ENCODE measurements at regions not wholly inside any gene's neighbourhood (a gene's known extent, or its start where the extent isn't known, plus 50 kb on each side); places are given as distances from the start of the nearest gene placed in this dataset.

- DNase-seq, result no peak
- intact Hi-C loops (cut with micrococcal nuclease), result loop anchor here (10.0 kb wide), 1 partner anchor 108 kb away; no protein-coding TSS in a partner anchor
- no peak for ATAC-seq
Measured at GRCh38 chr15:52626671-52627369, 52.4 kb downstream of the ATOSA start.

- ATAC-seq (no peak), DNase-seq (no peak)
- intact Hi-C loops (cut with micrococcal nuclease), result loop anchor here (10.0 kb wide), 1 partner anchor 111 kb away; no protein-coding TSS in a partner anchor
Measured at GRCh38 chr15:52624262-52624661, 54.9 kb downstream of the ATOSA start.

- ATAC-seq (no peak), DNase-seq (no peak)
- intact Hi-C loops (cut with micrococcal nuclease), result loop anchor here (10.0 kb wide), 1 partner anchor 112 kb away; no protein-coding TSS in a partner anchor
Measured at GRCh38 chr15:52622791-52623190, 54.0 kb upstream of the ARPP19 start.

GRCh38 chr15:52620496-52620895, 51.7 kb upstream of the ARPP19 start:
- ATAC-seq (no peak), DNase-seq (no peak)
- intact Hi-C loops (cut with micrococcal nuclease), result loop anchor here (10.0 kb wide), 1 partner anchor 114 kb away; no protein-coding TSS in a partner anchor
